AG04450 (cell line): ENCODE measurements at regions not wholly inside any gene's neighbourhood (a gene's known extent, or its start where the extent isn't known, plus 50 kb on each side); places are given as distances from the start of the nearest gene placed in this dataset.

Experiments
- CTCF ChIA-PET: fragments of 300-600, 350-600 bp; formaldehyde crosslinking; extraction: SDS; loops from one replicate; lab custom pipeline; 2022; ENCODE audit warnings: antibody characterized with exemption, inconsistent platforms; lab: Charles Lee
- POLR2A ChIA-PET: fragments of 350-600 bp; formaldehyde crosslinking; extraction: SDS; loops from one replicate; lab custom pipeline; 2021; ENCODE audit warnings: antibody characterized with exemption, inconsistent platforms; lab: Yijun Ruan, JAX
- DNase-seq: peaks from one replicate; pipeline ENCODE4 v3.0.0-alpha.2; 2011; ENCODE audit warnings: low read depth, low spot score
- H3K27ac ChIP-seq: one replicate; pipeline ENCODE4 v1.5.1; 2012; ENCODE audit warnings: low read depth, low read length, control low read depth
- H3K27me3 ChIP-seq: one replicate; pipeline ENCODE4 v1.6.0; 2012; ENCODE audit warnings: low read length; ENCODE audit not compliant: control insufficient read depth, insufficient read depth
- H3K4me3 ChIP-seq: 2 replicates; pipeline ENCODE4 v1.5.1; 2011; ENCODE audit warnings: mild to moderate bottlenecking, low read depth, low read length, control low read depth
- H3K9me3 ChIP-seq: 2 replicates; pipeline ENCODE4 v1.5.1; 2012; ENCODE audit warnings: low read length; ENCODE audit not compliant: control insufficient read depth, insufficient read depth
- CTCF ChIP-seq: IDR thresholded peaks from 2 replicates; pipeline ENCODE4 v1.5.1; 2011; ENCODE audit warnings: low read depth, low read length, control low read depth, inconsistent platforms

- CTCF ChIA-PET = no interaction called here
Measured at GRCh38 chr22:47841156-47841555, 1078.7 kb downstream of the TBC1D22A start.

GRCh38 chr22:47839595-47840227 is 1077.3 kb downstream of the TBC1D22A start:
- DNase-seq = no peak
- Histone ChIP-seq H3K27me3 (no peaks in the 10 kb centered on the region), H3K27ac (no peak overlapping the region), H3K4me3 (no peak overlapping the region), H3K9me3 (peaks cover 59% of the 10 kb centered on the region)
- TF ChIP-seq CTCF = no peak
- CTCF ChIA-PET = no interaction called here
- POLR2A ChIA-PET = no interaction called here

More at GRCh38 chr22:47841156-47841555, 1078.7 kb downstream of the TBC1D22A start:
- no peak for TF ChIP-seq CTCF
- no peak for DNase-seq
- Histone ChIP-seq H3K9me3 (peaks cover 59% of the 10 kb centered on the region), H3K27me3 (no peaks in the 10 kb centered on the region), H3K4me3 (no peak overlapping the region), H3K27ac (no peak overlapping the region)
- POLR2A ChIA-PET = no interaction called here

GRCh38 chr22:47837703-47838102 is 1075.3 kb downstream of the TBC1D22A start:
- peaks cover 57% of the 10 kb centered on the region for H3K9me3 ChIP-seq
- POLR2A ChIA-PET = no interaction called here
- CTCF ChIA-PET = no interaction called here
- peak; percentile 10 for TF ChIP-seq CTCF
- H3K4me3 ChIP-seq = no peak overlapping the region
- H3K27me3 ChIP-seq = no peaks in the 10 kb centered on the region
- H3K27ac ChIP-seq = no peak overlapping the region
- no peak for DNase-seq

GRCh38 chr22:47836957-47837356 is 1074.5 kb downstream of the TBC1D22A start:
- Histone ChIP-seq H3K27ac (no peak overlapping the region), H3K27me3 (no peaks in the 10 kb centered on the region), H3K4me3 (no peak overlapping the region), H3K9me3 (peaks cover 57% of the 10 kb centered on the region)
- no peak for TF ChIP-seq CTCF
- ChIA-PET CTCF (no interaction called here), POLR2A (no interaction called here)
- DNase-seq = no peak

GRCh38 chr22:47835726-47836125 is 1073.3 kb downstream of the TBC1D22A start:
- H3K27ac ChIP-seq = no peak overlapping the region
- peaks cover 54% of the 10 kb centered on the region for H3K9me3 ChIP-seq
- H3K4me3 ChIP-seq = no peak overlapping the region
- POLR2A ChIA-PET = no interaction called here
- no peak for TF ChIP-seq CTCF
- no peak for DNase-seq
- H3K27me3 ChIP-seq = no peaks in the 10 kb centered on the region
- CTCF ChIA-PET = no interaction called here
